Non-pigmented ciliary epithelial cell (primary cell): ENCODE measurements at regions not wholly inside any gene's neighbourhood (a gene's known extent, or its start where the extent isn't known, plus 50 kb on each side); places are given as distances from the start of the nearest gene placed in this dataset.

Experiments
- DNase-seq: peaks from one replicate; pipeline ENCODE4 v3.0.0-alpha.2; 2010; ENCODE audit warnings: low read depth

GRCh38 chr15:79185199-79185598 lies 94.6 kb upstream of the RASGRF1 start:
- DNase-seq = no peak

GRCh38 chr15:79184465-79184892 lies 93.9 kb upstream of the RASGRF1 start:
- DNase-seq = no peak

GRCh38 chr15:79180318-79180717 lies 89.7 kb upstream of the RASGRF1 start:
- no peak for DNase-seq

- no peak for DNase-seq
Measured at GRCh38 chr15:79179597-79179996, 89.0 kb upstream of the RASGRF1 start.

GRCh38 chr15:79179108-79179561 lies 88.6 kb upstream of the RASGRF1 start:
- DNase-seq = peak; percentile 36

- DNase-seq = no peak
Measured at GRCh38 chr15:79178594-79178993, 88.0 kb upstream of the RASGRF1 start.

- DNase-seq = no peak
Measured at GRCh38 chr15:79176151-79176550, 85.6 kb upstream of the RASGRF1 start.

GRCh38 chr15:79172801-79173460 lies 82.4 kb upstream of the RASGRF1 start:
- DNase-seq = no peak

GRCh38 chr15:79172032-79172481 lies 81.5 kb upstream of the RASGRF1 start:
- no peak for DNase-seq

GRCh38 chr15:79171320-79172031 lies 80.9 kb upstream of the RASGRF1 start:
- no peak for DNase-seq

- no peak for DNase-seq
Measured at GRCh38 chr15:79170256-79170664, 79.7 kb upstream of the RASGRF1 start.

GRCh38 chr15:79169526-79170133 lies 79.0 kb upstream of the RASGRF1 start:
- DNase-seq = no peak

GRCh38 chr15:79168922-79169456 lies 78.4 kb upstream of the RASGRF1 start:
- no peak for DNase-seq

- no peak for DNase-seq
Measured at GRCh38 chr15:79167776-79168175, 77.2 kb upstream of the RASGRF1 start.

GRCh38 chr15:79166311-79166955 lies 75.9 kb upstream of the RASGRF1 start:
- no peak for DNase-seq

- no peak for DNase-seq
Measured at GRCh38 chr15:79164465-79164864, 73.9 kb upstream of the RASGRF1 start.

GRCh38 chr15:79164043-79164442 lies 73.5 kb upstream of the RASGRF1 start:
- DNase-seq = no peak

- no peak for DNase-seq
Measured at GRCh38 chr15:79163395-79163794, 72.8 kb upstream of the RASGRF1 start.

- DNase-seq = no peak
Measured at GRCh38 chr15:79161837-79162508, 71.4 kb upstream of the RASGRF1 start.

- no peak for DNase-seq
Measured at GRCh38 chr15:79160211-79160610, 69.6 kb upstream of the RASGRF1 start.
